HL-60/S4 treated with retinoic acid at 250 ng/mL for 4 days and 3 days (cell line): ENCODE measurements at regions not wholly inside any gene's neighbourhood (a gene's known extent, or its start where the extent isn't known, plus 50 kb on each side); places are given as distances from the start of the nearest gene placed in this dataset.

Source experiments
- in situ Hi-C: fragments of 300-500 bp; cut with MboI; formaldehyde crosslinking; loops from 2 replicates; pipeline ENCODE4 v1.7.0; 2022; ENCODE audit warnings: low sequenced_read_pairs

GRCh38 chr14:30292541-30292940, 266.4 kb upstream of the G2E3 start:
- in situ Hi-C loops, result no loop called here

GRCh38 chr14:30295980-30296379, 263.0 kb upstream of the G2E3 start:
- in situ Hi-C loops, result no loop called here

GRCh38 chr14:30296931-30297405, 262.0 kb upstream of the G2E3 start:
- in situ Hi-C loops, result no loop called here

GRCh38 chr14:30297876-30298795, 260.8 kb upstream of the G2E3 start:
- in situ Hi-C loops, result no loop called here

GRCh38 chr14:30299915-30300314, 259.0 kb upstream of the G2E3 start:
- in situ Hi-C loops, result no loop called here

- in situ Hi-C loops, result no loop called here
Observed at GRCh38 chr14:30303350-30303749, 255.6 kb upstream of the G2E3 start.

GRCh38 chr14:30305346-30305745, 253.6 kb upstream of the G2E3 start:
- in situ Hi-C loops, result no loop called here

- in situ Hi-C loops, result no loop called here
Observed at GRCh38 chr14:30309405-30309804, 249.6 kb upstream of the G2E3 start.

- in situ Hi-C loops, result no loop called here
Observed at GRCh38 chr14:30312214-30312613, 246.7 kb upstream of the G2E3 start.

GRCh38 chr14:30317729-30318128, 241.2 kb upstream of the G2E3 start:
- in situ Hi-C loops, result no loop called here

- in situ Hi-C loops, result no loop called here
Observed at GRCh38 chr14:30322819-30323218, 236.1 kb upstream of the G2E3 start.

GRCh38 chr14:30330033-30330432, 228.9 kb upstream of the G2E3 start:
- in situ Hi-C loops, result no loop called here

GRCh38 chr14:30330445-30330844, 228.5 kb upstream of the G2E3 start:
- in situ Hi-C loops, result no loop called here

- in situ Hi-C loops, result no loop called here
Observed at GRCh38 chr14:30331030-30331429, 227.9 kb upstream of the G2E3 start.

- in situ Hi-C loops, result no loop called here
Observed at GRCh38 chr14:30332374-30332773, 226.6 kb upstream of the G2E3 start.

- in situ Hi-C loops, result no loop called here
Observed at GRCh38 chr14:30333934-30334333, 225.0 kb upstream of the G2E3 start.

GRCh38 chr14:30337456-30337855, 221.5 kb upstream of the G2E3 start:
- in situ Hi-C loops, result no loop called here

- in situ Hi-C loops, result no loop called here
Observed at GRCh38 chr14:30339311-30339901, 219.6 kb upstream of the G2E3 start.

- in situ Hi-C loops, result no loop called here
Observed at GRCh38 chr14:30340495-30340894, 218.5 kb upstream of the G2E3 start.

- in situ Hi-C loops, result no loop called here
Observed at GRCh38 chr14:30345511-30345910, 213.4 kb upstream of the G2E3 start.

GRCh38 chr14:30348445-30348844, 210.5 kb upstream of the G2E3 start:
- in situ Hi-C loops, result no loop called here

GRCh38 chr14:30349520-30349919, 209.4 kb upstream of the G2E3 start:
- in situ Hi-C loops, result no loop called here
